Non-pigmented ciliary epithelial cell (primary cell): ENCODE measurements at regions not wholly inside any gene's neighbourhood (a gene's known extent, or its start where the extent isn't known, plus 50 kb on each side); places are given as distances from the start of the nearest gene placed in this dataset.
A peak's percentile ranks its signal among the peaks of the same experiment; 100 is the strongest.

Experiments
- DNase-seq: peaks from one replicate; pipeline ENCODE4 v3.0.0-alpha.2; 2010; ENCODE audit warnings: low read depth

DNA sequence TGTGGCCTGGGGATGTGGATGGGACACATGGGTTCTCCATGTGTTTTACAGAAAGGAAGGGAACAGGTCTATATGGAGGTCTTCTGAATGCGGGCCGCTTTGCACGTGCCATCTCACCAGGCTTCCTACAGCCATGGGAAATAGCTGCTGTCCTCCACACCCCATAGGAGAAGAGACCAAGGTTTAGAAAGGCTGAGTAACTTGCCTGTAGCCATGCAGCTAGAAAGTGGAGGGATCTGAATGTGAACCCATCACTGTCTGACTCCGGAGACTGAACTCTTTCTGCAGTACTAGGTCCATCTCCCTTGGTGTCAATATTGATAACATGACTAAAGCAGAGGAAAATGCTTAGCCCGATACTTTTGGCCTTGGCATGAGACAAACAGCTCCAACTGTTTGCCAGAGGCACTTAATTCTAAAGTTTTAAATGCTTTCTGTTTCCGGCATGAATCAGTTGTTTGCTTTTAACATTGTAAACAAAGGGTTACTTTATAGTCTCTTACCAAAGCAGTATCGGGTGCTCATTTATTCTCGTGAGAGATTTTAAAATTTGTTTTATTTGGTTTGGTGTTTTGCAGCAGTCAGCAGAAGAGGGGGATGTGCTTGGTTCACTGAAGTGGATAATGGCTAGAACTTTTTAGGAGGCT is 64.8 kb upstream of the LOXL4 start:
- no peak for DNase-seq

DNA sequence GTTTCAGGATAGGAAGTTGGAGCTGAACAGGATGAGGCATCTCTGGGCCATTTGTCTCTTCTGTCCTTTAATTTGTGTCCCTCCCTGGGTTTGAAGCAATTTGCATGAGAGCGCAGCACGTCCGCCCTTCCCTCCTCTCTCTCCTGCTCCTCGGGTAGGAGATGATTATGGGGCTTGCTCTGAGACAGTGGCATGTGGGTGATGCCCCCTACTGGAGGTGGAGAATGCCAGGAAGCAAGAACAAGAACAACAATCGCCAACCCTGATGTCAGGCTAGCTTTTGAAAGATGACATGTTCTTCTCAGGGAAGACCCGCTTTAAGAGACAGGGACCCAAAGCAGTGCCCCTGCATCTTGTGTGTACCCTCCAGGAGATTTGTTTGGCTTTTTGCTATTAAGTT is 63.9 kb upstream of the LOXL4 start:
- no peak for DNase-seq

DNA sequence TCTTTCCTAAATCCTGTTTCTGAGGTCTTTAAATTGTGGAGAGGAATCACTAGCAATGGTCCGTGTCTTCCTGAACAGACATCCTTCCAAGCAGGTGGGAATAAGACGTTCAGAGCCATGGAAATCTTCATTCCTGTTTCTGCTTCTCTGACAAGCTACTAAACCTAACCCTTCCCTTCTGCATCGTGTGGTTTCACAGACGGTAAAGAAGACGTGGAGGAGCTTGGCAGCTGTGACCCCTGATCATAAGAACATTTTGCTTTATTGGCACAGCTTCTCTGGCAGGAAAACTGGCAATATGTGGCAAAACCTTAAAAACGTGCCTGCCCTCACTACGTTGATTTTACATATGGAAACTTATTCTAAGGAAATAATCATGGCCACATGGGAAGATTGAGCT is 63.0 kb upstream of the LOXL4 start:
- DNase-seq: no peak

DNA sequence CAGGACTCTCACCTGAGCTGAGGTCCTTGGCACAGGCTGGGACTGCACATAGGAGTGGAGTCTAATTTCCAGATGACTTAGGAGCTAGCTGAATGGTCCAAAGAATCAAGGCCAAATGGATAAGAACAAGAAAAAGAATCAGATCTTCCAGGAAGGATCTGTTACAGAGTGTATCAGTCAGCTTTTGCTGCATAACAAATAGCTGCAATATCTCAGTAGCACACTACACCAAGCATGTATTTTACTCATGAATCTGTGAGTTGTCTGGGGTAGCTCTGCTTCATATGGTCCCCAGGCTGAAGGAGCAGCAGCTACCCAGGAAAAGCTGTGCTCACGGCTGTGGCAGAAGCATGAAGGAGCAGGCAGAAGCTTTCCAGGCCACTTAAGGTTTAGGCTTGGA is 60.6 kb upstream of the LOXL4 start:
- no peak for DNase-seq

DNA sequence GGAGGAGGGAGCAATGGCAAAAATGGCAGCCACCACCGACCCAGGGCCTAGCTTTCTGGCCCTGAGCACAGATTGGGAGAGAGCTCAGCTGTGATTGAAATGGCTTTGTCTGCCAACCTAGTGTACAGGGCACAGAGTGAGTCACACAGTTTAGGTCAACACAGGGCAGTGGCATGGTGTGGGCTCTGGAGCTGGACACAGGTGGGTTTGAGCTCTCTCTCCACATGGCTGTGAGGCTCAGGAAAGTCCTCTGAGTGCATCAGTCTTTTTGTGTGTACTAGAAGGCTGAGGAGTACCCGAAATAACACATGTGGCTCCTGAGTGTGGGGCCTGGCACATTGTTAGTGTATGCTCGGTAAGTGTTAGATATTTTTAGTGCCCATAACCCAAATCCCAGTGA is 60.2 kb upstream of the LOXL4 start:
- DNase-seq: no peak

DNA sequence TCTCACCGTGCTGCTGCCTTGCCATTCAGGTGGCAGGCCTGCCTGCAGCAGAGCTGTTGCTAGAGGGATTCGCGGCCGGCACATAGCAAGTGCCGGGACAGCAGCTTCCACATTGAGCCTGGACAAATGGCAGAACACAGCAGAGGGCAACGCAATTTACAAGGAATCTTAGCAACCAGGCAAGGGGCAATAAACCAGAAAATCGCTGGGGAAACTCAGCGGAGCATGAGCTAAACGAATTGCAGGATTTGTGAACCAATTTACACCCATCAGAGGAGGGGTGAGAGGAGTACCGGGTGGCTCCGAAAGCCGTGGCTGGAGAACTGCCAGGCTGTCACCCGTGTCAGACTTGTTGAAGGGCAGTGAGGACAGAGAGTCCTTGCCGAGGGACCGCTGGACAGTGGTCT is 58.6 kb upstream of the LOXL4 start:
- DNase-seq: no peak

DNA sequence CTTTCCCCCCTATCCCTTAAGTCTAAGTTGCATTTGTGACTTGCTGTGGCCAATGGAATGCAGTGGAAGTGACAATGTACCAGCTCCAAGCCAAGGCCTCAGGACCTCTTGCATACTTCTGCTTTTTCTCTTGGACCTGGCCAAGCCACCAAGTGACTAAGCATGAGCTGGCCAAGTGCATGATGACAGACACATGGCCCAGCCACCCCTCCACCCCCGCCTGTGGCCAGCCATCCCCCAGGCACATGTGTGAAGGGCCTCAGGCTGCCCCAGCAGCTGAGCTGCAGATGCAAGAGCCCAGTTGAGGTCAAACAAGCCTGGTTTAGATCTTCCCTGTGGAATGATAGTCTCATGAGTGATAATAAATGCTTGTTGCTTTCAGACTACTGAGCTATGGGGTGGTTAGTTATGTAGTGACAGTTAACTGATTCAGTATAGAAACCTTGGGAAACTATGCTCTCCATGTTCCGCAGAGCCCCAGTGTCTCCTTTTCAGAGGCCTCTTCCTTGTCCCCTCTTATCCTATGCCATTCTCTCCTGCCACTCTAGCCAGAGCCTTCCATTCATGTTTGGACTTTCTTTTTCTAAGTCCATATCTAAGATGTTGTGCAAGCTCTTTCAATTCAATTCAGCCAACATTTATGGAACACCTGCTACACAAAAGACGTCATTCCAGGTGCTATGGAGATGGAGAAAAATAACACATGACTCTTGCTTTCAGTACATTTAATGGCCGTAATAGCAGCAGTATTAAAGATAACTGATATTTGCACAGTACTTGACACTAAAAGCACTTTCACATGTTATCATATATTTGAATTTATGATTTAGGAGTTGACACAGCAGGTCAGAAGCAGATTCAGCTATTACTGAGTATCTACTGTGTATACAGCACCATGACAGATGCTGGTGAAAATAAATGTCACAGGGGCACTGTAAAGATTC is 55.5 kb upstream of the LOXL4 start:
- peak; percentile 72 for DNase-seq

DNA sequence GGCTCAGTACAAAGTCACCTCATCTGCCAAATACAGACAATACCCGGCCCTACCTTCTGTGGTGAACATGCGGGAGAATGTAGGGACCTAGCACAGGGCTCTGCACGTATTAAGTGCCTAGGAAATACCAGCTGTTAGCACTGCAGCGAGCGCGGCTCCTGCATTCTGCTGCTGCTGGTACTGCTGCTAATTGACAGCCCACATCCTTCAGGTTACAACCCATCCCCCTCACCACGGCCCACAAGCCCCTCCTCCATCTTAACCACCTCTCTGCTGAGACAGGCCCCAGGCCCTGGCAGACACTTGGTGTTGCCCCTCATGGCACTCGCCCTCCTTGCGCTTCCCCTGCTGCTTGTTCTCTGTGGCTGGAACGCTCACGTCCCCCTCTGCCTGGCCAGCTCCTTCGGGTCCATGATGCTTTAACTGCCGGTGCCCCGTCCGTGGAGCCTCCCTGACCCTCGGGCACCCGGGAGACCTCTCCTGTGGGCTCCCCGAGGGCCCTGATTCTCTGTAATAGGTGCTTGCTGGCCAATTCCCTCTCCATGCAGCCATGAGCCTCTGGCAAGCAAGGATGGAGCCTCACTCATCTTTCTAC is 53.3 kb upstream of the LOXL4 start:
- DNase-seq: no peak

DNA sequence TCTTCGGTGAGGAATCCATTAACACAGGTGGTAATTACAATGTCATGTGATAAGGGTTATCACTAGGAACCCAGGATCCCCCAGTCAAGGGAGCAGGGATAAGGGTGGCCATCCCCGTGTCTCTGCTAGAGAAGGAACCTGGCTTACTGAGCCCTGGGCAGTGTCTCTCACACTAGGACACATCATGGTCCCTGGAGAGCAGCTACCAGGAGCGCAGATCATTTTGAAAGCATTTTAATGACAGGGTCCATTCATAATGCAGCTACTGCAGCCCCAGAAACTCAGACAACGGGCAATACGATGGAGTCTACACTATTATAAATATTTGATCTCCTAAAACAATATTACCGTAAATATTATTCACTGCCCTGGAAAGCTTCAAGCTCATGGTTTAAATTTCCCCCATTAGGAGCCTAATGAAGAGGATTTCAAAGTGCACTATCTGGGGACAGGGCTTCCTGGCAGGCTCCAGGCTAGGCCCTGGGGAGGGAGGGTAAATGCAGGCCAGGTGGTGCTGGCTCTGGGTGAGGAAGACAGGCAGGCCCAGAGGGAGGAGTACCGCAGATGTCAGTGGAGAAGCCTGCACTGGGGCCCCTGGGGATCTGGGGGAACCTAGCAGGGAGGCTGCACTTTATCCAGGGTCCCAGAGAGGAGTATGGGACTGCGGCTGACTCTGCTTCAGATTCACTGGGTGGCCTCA is 52.6 kb upstream of the LOXL4 start:
- no peak for DNase-seq

DNA sequence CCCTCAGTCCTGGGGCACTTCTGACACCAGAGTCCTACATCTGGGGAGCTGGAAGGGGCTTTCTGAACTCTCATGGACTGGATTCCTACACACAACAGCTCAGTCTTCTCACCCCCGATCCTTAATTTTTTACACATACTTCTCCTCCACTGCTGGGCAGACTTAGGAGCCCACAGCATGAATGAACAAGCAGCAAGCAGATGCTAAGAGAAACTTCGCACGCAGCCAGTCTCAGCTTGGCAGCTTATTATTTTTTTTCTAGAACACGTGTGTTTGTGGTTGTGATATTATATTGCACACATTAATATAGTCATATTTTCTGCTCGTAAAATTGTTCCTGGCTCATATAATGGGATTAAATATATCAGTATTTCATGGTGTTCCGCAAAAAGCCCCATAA is 50.9 kb upstream of the LOXL4 start:
- no peak for DNase-seq
